ENCODE measurements at regions not wholly inside any gene's neighbourhood (a gene's known extent, or its start where the extent isn't known, plus 50 kb on each side); places are given as distances from the start of the nearest gene placed in this dataset.

DNA sequence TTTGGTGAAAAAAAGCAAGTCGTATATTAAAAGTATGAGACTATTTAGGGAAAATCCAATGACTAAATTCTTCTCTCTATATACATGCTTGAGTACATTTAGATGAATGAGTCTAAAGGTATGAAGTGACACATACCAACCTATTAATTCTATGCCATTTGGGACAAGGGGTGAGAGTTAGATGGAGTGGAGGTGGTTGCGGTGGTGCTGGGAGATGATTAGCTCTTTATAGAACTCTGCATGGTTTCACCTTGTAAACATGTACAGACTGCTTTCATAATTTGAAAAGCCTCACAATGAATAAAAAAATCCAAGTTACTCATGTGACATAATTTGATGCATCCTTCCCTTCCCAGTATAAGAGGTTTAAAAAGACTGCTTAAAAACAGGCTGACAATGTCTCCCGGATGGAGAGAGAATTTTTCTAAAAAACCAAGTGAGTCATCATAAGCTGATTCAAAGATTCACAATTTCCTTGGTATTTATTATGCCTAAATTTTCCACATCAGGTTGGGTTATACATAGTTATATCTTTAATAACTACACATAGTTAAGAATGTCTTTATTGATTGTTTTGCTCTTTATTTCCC is 572.8 kb downstream of the REEP3 start:
- TF ChIP-seq, protein P1, sequence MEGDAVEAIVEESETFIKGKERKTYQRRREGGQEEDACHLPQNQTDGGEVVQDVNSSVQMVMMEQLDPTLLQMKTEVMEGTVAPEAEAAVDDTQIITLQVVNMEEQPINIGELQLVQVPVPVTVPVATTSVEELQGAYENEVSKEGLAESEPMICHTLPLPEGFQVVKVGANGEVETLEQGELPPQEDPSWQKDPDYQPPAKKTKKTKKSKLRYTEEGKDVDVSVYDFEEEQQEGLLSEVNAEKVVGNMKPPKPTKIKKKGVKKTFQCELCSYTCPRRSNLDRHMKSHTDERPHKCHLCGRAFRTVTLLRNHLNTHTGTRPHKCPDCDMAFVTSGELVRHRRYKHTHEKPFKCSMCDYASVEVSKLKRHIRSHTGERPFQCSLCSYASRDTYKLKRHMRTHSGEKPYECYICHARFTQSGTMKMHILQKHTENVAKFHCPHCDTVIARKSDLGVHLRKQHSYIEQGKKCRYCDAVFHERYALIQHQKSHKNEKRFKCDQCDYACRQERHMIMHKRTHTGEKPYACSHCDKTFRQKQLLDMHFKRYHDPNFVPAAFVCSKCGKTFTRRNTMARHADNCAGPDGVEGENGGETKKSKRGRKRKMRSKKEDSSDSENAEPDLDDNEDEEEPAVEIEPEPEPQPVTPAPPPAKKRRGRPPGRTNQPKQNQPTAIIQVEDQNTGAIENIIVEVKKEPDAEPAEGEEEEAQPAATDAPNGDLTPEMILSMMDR (IDR thresholded peaks at IDR 0.05; ENCODE audit: low read length), result no peak
- TF ChIP-seq EZH2 (IDR thresholded peaks at IDR 0.05; ENCODE audit: borderline replicate concordance, low read length), result no peak
